ENCODE measurements at regions not wholly inside any gene's neighbourhood (a gene's known extent, or its start where the extent isn't known, plus 50 kb on each side); places are given as distances from the start of the nearest gene placed in this dataset.

DNA sequence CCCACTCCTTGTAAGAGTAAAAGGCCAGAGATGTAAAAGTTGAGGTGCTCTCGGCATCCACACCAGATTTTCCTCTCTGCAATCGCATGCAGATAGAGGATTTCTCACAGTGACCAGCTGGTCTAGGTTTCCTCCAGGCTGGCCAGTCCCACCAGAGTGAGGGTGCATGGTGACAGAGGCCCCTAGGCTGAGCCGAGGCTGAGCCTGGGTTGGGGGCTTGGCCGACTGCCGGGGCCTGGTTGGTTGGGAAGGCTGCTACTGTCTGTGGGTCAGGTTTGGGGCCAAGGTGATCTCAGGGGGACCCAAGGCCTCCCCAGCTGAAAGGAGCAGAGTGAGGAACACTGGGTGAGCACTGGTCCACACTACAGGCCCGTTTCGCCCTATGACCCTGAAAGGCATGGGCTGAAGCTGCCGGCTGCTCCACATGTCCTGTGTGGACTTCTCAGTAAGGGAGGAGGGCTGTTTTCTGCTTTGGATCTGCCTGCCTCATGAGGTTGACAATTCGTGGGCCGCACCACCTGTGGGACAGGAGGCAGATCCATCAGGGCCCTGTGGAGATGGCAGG is 400.8 kb upstream of the IRX4 start:
- Histone ChIP-seq H3K27ac (ENCODE audit: low read depth, low read length) (no peak overlapping the region), H3K4me3 (ENCODE audit: low read depth, low read length) (no peak overlapping the region), H3K27me3 (ENCODE audit: control insufficient read depth, insufficient read depth, low read length) (no peaks in the 10 kb centered on the region), H3K4me1 (ENCODE audit: control insufficient read depth, insufficient read depth, low read length) (no peaks in the 10 kb centered on the region), H3K9me3 (ENCODE audit: control insufficient read depth, insufficient read depth, low read depth, low read length) (no peaks in the 10 kb centered on the region), H3K9ac (ENCODE audit: low read length) (no peak overlapping the region), H3K36me3 (ENCODE audit: control insufficient read depth, insufficient read depth, low read length) (no peaks in the 10 kb centered on the region)

DNA sequence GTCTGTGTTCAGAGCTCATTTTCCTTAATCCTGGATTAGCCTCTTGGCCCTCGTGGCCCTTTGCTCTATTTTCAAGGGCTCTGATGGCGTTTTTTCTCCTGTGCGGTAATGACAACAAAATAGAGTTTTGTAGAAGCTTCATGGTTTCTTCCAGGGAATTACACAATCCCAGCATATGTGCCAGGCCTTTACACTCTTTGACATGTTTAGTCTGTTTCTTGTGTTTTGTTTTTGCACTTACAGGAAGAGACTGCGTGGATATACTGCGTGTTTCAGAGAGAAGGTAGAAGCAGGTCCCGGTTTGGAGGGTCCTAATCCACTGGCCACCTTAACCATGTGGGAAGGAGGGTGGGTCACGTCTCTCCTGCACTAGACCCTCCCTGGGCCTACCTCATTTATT is 400.2 kb upstream of the IRX4 start:
- Histone ChIP-seq H3K36me3 (ENCODE audit: control insufficient read depth, insufficient read depth, low read length) (no peaks in the 10 kb centered on the region), H3K4me1 (ENCODE audit: control insufficient read depth, insufficient read depth, low read length) (no peaks in the 10 kb centered on the region), H3K27ac (ENCODE audit: low read depth, low read length) (no peak overlapping the region), H3K4me3 (ENCODE audit: low read depth, low read length) (no peak overlapping the region), H3K27me3 (ENCODE audit: control insufficient read depth, insufficient read depth, low read length) (no peaks in the 10 kb centered on the region), H3K9me3 (ENCODE audit: control insufficient read depth, insufficient read depth, low read depth, low read length) (no peaks in the 10 kb centered on the region), H3K9ac (ENCODE audit: low read length) (no peak overlapping the region)

DNA sequence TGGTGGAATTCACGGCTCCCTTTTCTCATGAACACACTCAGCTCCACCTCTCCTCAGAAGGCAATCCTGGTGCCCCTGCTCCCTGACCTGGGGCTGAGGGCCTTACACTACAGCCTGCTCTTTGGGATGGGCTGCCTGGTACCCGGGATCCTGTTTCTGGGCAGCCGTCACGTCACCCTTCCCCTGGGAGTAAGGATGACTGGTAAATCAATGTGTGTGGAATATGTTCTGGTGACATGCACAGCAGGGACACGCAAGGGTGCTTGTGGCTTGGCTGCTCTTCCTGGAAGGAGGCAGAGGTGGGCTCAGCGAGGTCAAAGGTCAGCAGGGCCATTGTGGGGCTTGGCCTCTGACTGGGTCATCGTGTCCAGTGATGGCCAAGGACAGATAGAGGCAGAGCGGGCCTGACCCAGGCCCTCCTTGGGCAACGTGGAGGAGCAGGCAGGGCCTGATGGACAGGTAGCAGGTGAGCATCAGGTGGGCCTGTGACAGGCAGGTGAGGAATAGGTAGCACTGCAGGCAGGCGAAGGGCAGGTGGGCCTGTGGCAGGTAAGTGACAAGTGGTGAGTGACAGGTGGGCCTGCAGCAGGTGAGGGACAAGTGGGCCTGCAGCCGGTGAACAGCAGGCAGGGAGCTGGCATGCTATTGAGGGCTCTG is 399.4 kb upstream of the IRX4 start:
- no peaks in the 10 kb centered on the region for H3K27me3 ChIP-seq (ENCODE audit: control insufficient read depth, insufficient read depth, low read length)
- H3K9me3 ChIP-seq (ENCODE audit: control insufficient read depth, insufficient read depth, low read depth, low read length) = no peaks in the 10 kb centered on the region
- no peak overlapping the region for H3K4me3 ChIP-seq (ENCODE audit: low read depth, low read length)
- no peaks in the 10 kb centered on the region for H3K4me1 ChIP-seq (ENCODE audit: control insufficient read depth, insufficient read depth, low read length)
- no peak overlapping the region for H3K27ac ChIP-seq (ENCODE audit: low read depth, low read length)
- H3K36me3 ChIP-seq (ENCODE audit: control insufficient read depth, insufficient read depth, low read length) = no peaks in the 10 kb centered on the region
- H3K9ac ChIP-seq (ENCODE audit: low read length) = no peak overlapping the region

DNA sequence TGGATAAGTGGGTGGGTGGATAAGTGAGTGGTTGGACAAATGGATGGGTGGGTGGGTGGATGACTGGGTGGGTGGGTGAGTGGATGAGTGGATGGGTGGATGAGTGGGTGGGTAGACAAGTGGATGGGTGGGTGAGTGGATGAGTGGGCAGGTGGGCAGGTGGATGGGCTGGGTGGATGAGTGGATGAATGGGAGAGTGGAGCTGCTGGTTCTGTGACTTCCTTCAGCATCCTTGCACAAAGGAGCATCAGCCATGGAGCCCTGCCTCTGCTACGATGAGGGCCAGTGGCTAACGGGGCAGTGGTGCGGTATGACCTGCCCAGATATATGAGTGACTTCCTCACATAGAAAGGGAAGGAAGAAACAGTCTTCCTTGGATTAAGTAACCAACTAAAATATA is 398.7 kb upstream of the IRX4 start:
- H3K27ac ChIP-seq (ENCODE audit: low read depth, low read length) = no peak overlapping the region
- no peaks in the 10 kb centered on the region for H3K36me3 ChIP-seq (ENCODE audit: control insufficient read depth, insufficient read depth, low read length)
- H3K9ac ChIP-seq (ENCODE audit: low read length) = no peak overlapping the region
- no peaks in the 10 kb centered on the region for H3K27me3 ChIP-seq (ENCODE audit: control insufficient read depth, insufficient read depth, low read length)
- no peak overlapping the region for H3K4me3 ChIP-seq (ENCODE audit: low read depth, low read length)
- H3K4me1 ChIP-seq (ENCODE audit: control insufficient read depth, insufficient read depth, low read length) = no peaks in the 10 kb centered on the region
- H3K9me3 ChIP-seq (ENCODE audit: control insufficient read depth, insufficient read depth, low read depth, low read length) = no peaks in the 10 kb centered on the region

DNA sequence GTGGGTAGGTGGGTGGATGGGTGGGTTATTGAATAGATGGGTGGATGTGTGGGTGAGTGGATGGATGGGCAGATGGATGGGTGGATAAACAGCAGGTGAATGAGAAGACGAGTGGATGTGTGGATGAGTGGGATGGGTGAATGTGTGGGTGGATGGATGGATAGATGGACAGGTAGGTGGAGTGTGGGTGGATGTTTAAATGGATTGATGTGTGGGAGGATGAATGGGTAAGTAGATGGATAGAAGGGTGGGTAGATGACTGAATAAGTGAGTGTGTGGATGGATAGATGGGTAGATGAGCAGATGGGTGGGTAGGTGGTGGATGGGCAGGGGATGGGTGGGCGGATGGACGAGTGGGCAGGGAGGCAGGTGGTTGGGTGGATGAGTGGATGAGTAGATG is 397.6 kb upstream of the IRX4 start:
- Histone ChIP-seq H3K4me1 (ENCODE audit: control insufficient read depth, insufficient read depth, low read length) (no peaks in the 10 kb centered on the region), H3K36me3 (ENCODE audit: control insufficient read depth, insufficient read depth, low read length) (no peaks in the 10 kb centered on the region), H3K9me3 (ENCODE audit: control insufficient read depth, insufficient read depth, low read depth, low read length) (no peaks in the 10 kb centered on the region), H3K27me3 (ENCODE audit: control insufficient read depth, insufficient read depth, low read length) (no peaks in the 10 kb centered on the region), H3K27ac (ENCODE audit: low read depth, low read length) (no peak overlapping the region), H3K4me3 (ENCODE audit: low read depth, low read length) (no peak overlapping the region), H3K9ac (ENCODE audit: low read length) (no peak overlapping the region)

DNA sequence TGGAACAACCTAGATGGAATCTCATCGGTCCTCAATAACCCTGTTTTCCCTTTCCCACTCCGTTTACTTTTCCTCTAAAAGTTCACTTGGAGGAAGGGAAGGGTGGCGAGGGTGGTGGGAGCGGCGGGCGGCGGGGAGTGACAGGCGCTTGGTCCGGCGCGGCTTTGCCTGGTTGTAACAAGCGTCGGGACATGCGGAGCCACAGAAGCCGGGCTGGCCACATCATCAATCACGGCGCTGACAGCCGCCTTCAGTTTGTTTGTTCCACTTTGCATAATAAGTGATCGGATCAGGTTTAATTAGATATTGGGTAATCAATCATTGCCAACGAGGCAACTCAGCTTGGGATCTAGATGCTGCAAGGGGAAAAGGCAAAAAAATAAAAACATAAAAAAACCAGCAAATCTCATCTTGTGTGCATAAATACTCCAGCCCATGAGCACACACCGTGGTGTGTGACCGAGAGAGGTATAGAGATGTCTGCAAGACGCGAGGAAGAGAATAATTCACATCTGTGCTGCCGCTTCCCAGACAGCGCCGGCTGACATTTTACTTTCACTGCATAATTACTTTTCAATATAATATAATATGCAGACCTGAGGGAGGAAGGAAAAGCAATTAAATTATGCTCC is 396.2 kb upstream of the IRX4 start:
- no peaks in the 10 kb centered on the region for H3K4me1 ChIP-seq (ENCODE audit: control insufficient read depth, insufficient read depth, low read length)
- no peaks in the 10 kb centered on the region for H3K27me3 ChIP-seq (ENCODE audit: control insufficient read depth, insufficient read depth, low read length)
- H3K27ac ChIP-seq (ENCODE audit: low read depth, low read length) = no peak overlapping the region
- H3K36me3 ChIP-seq (ENCODE audit: control insufficient read depth, insufficient read depth, low read length) = no peaks in the 10 kb centered on the region
- H3K4me3 ChIP-seq (ENCODE audit: low read depth, low read length) = no peak overlapping the region
- H3K9ac ChIP-seq (ENCODE audit: low read length) = no peak overlapping the region
- H3K9me3 ChIP-seq (ENCODE audit: control insufficient read depth, insufficient read depth, low read depth, low read length) = no peaks in the 10 kb centered on the region

DNA sequence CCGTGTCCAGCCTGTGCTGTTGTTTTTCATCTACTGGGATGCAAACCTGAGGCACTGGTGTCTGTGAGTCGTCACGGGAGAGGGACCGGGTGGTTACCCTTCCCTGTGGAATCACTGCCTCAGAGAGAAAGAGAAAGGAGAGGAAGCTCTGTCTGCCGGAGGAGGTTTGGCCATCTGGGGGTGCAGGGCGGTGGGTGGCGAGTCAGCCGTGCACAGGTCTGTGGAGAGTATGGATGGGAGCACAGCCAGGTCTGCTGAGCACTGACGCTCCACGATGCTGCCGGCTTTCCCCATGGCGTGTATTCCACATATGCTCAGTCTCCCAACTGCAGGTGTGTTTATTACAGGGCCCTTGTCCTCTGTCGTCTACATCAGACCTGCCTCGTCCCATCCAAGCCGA is 395.2 kb upstream of the IRX4 start:
- H3K36me3 ChIP-seq (ENCODE audit: control insufficient read depth, insufficient read depth, low read length) = no peaks in the 10 kb centered on the region
- H3K27ac ChIP-seq (ENCODE audit: low read depth, low read length) = no peak overlapping the region
- H3K27me3 ChIP-seq (ENCODE audit: control insufficient read depth, insufficient read depth, low read length) = no peaks in the 10 kb centered on the region
- no peak overlapping the region for H3K4me3 ChIP-seq (ENCODE audit: low read depth, low read length)
- no peaks in the 10 kb centered on the region for H3K9me3 ChIP-seq (ENCODE audit: control insufficient read depth, insufficient read depth, low read depth, low read length)
- no peak overlapping the region for H3K9ac ChIP-seq (ENCODE audit: low read length)
- H3K4me1 ChIP-seq (ENCODE audit: control insufficient read depth, insufficient read depth, low read length) = no peaks in the 10 kb centered on the region

DNA sequence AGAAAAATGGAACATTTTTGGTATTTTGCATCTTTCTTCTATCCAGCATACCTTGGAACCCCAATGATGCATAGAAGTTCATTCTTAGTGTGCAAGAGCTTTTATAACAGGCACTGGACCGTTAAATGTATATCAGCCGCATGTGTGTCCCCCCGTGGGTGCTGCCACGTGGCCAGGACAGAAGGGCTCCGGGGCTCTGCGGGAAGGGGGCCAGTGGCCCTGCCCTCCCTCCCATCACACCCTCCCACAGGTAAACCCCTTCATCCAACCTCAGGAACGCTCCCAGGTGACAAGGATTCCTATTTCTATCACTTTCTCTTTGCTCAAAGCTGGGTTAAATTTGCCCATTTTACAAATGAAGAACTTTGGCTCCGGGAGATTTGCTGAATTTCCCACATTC is 393.4 kb upstream of the IRX4 start:
- Histone ChIP-seq H3K9ac (ENCODE audit: low read length) (no peak overlapping the region), H3K4me1 (ENCODE audit: control insufficient read depth, insufficient read depth, low read length) (peaks cover 3% of the 10 kb centered on the region; the same call in 1 of the 2 replicates), H3K27me3 (ENCODE audit: control insufficient read depth, insufficient read depth, low read length) (no peaks in the 10 kb centered on the region), H3K36me3 (ENCODE audit: control insufficient read depth, insufficient read depth, low read length) (no peaks in the 10 kb centered on the region), H3K27ac (ENCODE audit: low read depth, low read length) (no peak overlapping the region), H3K4me3 (ENCODE audit: low read depth, low read length) (no peak overlapping the region), H3K9me3 (ENCODE audit: control insufficient read depth, insufficient read depth, low read depth, low read length) (no peaks in the 10 kb centered on the region)

DNA sequence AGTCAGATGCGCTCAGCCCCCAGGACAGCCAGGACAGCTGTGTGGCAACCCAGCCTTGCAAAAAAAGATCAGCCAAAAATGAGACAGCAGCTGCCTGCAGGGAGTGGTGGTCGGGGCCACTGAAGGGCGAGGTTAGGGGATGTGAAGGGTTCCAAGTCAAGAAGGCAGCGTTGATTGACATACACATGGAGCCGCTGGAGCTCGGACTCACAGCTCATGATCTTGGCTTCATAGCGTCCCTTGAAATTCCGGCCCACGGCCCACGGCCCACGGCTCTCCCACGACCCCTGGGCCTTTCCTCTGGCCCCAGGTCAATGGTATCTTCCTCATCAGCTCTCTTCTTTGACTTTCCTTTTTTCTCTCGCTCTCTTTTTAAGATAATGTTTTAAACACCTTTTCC is 390.0 kb upstream of the IRX4 start:
- H3K4me1 ChIP-seq (ENCODE audit: control insufficient read depth, insufficient read depth, low read length) = peaks cover 6% of the 10 kb centered on the region; the same call in 1 of the 2 replicates
- H3K9ac ChIP-seq (ENCODE audit: low read length) = no peak overlapping the region
- no peaks in the 10 kb centered on the region for H3K36me3 ChIP-seq (ENCODE audit: control insufficient read depth, insufficient read depth, low read length)
- no peaks in the 10 kb centered on the region for H3K27me3 ChIP-seq (ENCODE audit: control insufficient read depth, insufficient read depth, low read length)
- H3K9me3 ChIP-seq (ENCODE audit: control insufficient read depth, insufficient read depth, low read depth, low read length) = no peaks in the 10 kb centered on the region
- H3K4me3 ChIP-seq (ENCODE audit: low read depth, low read length) = no peak overlapping the region
- H3K27ac ChIP-seq (ENCODE audit: low read depth, low read length) = no peak overlapping the region

DNA sequence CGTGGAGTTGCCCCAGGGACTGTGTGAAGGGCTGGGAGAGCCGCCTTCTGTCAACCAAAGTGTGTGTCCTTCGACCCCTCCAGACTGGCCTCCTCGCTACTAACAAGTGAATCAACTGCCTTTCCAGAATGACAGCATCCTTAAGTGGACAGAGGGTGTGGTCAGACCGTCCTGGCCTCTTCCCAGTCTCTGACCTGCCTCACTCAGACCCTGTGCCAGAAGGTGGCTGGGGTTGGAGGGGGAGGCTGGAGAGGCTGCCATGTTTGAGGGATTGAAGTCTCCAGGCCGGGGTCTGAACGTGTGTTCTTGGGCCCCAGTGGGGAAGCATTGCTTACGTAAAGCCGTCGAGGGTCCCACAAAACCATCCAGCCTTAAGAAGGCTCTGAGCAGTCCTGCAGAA is 389.3 kb upstream of the IRX4 start:
- Histone ChIP-seq H3K27ac (ENCODE audit: low read depth, low read length) (no peak overlapping the region), H3K4me1 (ENCODE audit: control insufficient read depth, insufficient read depth, low read length) (peaks cover 6% of the 10 kb centered on the region; the same call in 1 of the 2 replicates), H3K9me3 (ENCODE audit: control insufficient read depth, insufficient read depth, low read depth, low read length) (no peaks in the 10 kb centered on the region), H3K9ac (ENCODE audit: low read length) (no peak overlapping the region), H3K36me3 (ENCODE audit: control insufficient read depth, insufficient read depth, low read length) (no peaks in the 10 kb centered on the region), H3K4me3 (ENCODE audit: low read depth, low read length) (no peak overlapping the region), H3K27me3 (ENCODE audit: control insufficient read depth, insufficient read depth, low read length) (no peaks in the 10 kb centered on the region)

DNA sequence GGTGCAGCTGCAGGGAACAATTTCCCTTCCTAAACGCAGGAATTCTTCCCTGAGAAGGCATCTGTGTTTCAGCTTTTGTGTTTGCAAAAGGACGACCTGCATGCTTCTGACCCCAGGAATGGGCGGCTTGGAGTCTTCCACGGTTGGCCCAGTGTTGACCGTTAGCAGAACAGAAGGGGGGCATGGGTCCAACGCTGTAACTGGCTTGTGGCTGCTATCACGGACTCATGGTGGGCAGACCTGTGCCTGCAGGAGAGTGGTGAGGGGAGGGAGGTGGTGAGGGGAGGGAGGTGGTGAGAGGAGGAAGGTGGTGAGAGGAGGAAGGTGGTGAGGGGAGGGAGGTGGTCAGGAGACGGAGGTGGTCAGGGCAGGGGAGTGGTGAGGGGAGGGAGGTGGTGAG is 388.6 kb upstream of the IRX4 start:
- Histone ChIP-seq H3K27ac (ENCODE audit: low read depth, low read length) (no peak overlapping the region), H3K36me3 (ENCODE audit: control insufficient read depth, insufficient read depth, low read length) (no peaks in the 10 kb centered on the region), H3K4me1 (ENCODE audit: control insufficient read depth, insufficient read depth, low read length) (peaks cover 6% of the 10 kb centered on the region; the same call in 1 of the 2 replicates), H3K27me3 (ENCODE audit: control insufficient read depth, insufficient read depth, low read length) (no peaks in the 10 kb centered on the region), H3K4me3 (ENCODE audit: low read depth, low read length) (no peak overlapping the region), H3K9me3 (ENCODE audit: control insufficient read depth, insufficient read depth, low read depth, low read length) (no peaks in the 10 kb centered on the region), H3K9ac (ENCODE audit: low read length) (no peak overlapping the region)

All from HUES6 (cell line).